Kidney (tissue), 13 donors: ENCODE measurements at regions not wholly inside any gene's neighbourhood (a gene's known extent, or its start where the extent isn't known, plus 50 kb on each side); places are given as distances from the start of the nearest gene placed in this dataset.
A peak's percentile ranks its signal among the peaks of the same experiment; 100 is the strongest.

Experiments used
- DNase-seq, 5 donors: peaks; one replicate each; pipeline ENCODE4 v3.0.0-alpha.2; 2013 to 2020
- FAIRE-seq: peaks from 2 replicates; lab custom pipeline; 2012; peaks lifted over from hg19 to GRCh38; lab: Jason Lieb, UNC
- H3K27ac ChIP-seq, 2 donors: one replicate each; pipeline ENCODE4 v1.7.0; 2013; ENCODE audit warnings: low read depth in 2 of 2, low read length in 2 of 2, inconsistent platforms in 1 of 2
- H3K27me3 ChIP-seq: one replicate; pipeline ENCODE4 v1.7.1; 2013; ENCODE audit warnings: low read length, inconsistent platforms; ENCODE audit not compliant: control insufficient read depth, insufficient read depth
- H3K36me3 ChIP-seq, 3 donors: one replicate each; pipeline versions ENCODE4 v1.7.0 to v1.7.1; 2013; ENCODE audit warnings: low read length in 3 of 3, control low read depth in 1 of 3, inconsistent platforms in 1 of 3; ENCODE audit not compliant: insufficient read depth in 3 of 3, control insufficient read depth in 2 of 3
- H3K4me1 ChIP-seq, 3 donors: one replicate each; pipeline versions ENCODE4 v1.7.0 to v1.7.1; 2013; ENCODE audit warnings: low read length in 3 of 3, inconsistent platforms in 1 of 3, low read depth in 1 of 3; ENCODE audit not compliant: control insufficient read depth in 2 of 3, insufficient read depth in 2 of 3
- H3K4me3 ChIP-seq, 3 donors: one replicate each; pipeline versions ENCODE4 v1.7.0 to v1.8.1; 2013; ENCODE audit warnings: low read length in 3 of 3, control low read depth in 1 of 3, inconsistent platforms in 1 of 3
- H3K9ac ChIP-seq, 3 donors: one replicate each; pipeline versions ENCODE4 v1.7.0 to v1.7.1; 2013; ENCODE audit warnings: low read length in 3 of 3, control low read depth in 1 of 3, inconsistent platforms in 1 of 3
- H3K9me3 ChIP-seq, 3 donors: one replicate each; pipeline versions ENCODE4 v1.7.0 to v1.7.1; 2013; ENCODE audit warnings: low read length in 3 of 3, control low read depth in 1 of 3, inconsistent platforms in 1 of 3; ENCODE audit not compliant: control insufficient read depth in 2 of 3, insufficient read depth in 1 of 3
- intact Hi-C: fragments of 100-400 bp; cut with DNase I; formaldehyde crosslinking; loops from one replicate; pipeline ENCODE4 v1.11.1; 2022
- TF ChIP-seq, protein P1 (sequence below): IDR thresholded peaks from 3 replicates; pipeline ENCODE4 v1.5.1; 2012; ENCODE audit warnings: mild to moderate bottlenecking, moderate library complexity, borderline replicate concordance; ENCODE audit not compliant: insufficient read depth; ENCODE audit errors: extremely low read depth
- donor health status: control.
- donor health status: control.
- donor health status: control.
- donor health status: control.
- donor health status: control.
- donor health status: DM: yes; HTN: yes; CAD: no.
- donor health status: Normal renal cell carcinoma (clear cell type).

DNA sequence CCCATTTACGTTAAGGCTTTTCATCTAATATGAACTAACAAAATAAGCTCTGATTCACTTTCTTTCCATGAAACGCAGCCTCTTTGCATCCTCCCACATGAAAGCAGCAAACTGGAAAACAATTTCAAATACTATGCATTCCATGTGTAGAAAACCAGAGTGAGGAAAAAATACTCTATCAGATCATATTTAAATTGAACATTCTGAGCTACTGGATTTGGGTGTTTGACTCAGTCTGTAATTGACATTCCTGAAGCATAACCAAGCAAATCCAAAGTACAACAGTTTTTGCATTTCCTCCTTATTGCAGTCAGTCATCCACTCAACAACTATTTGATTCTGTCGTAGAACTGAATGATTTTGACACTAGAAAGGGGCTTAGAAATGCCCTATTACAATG is 399.1 kb upstream of the NMUR2 start:
- TF ChIP-seq, protein P1, sequence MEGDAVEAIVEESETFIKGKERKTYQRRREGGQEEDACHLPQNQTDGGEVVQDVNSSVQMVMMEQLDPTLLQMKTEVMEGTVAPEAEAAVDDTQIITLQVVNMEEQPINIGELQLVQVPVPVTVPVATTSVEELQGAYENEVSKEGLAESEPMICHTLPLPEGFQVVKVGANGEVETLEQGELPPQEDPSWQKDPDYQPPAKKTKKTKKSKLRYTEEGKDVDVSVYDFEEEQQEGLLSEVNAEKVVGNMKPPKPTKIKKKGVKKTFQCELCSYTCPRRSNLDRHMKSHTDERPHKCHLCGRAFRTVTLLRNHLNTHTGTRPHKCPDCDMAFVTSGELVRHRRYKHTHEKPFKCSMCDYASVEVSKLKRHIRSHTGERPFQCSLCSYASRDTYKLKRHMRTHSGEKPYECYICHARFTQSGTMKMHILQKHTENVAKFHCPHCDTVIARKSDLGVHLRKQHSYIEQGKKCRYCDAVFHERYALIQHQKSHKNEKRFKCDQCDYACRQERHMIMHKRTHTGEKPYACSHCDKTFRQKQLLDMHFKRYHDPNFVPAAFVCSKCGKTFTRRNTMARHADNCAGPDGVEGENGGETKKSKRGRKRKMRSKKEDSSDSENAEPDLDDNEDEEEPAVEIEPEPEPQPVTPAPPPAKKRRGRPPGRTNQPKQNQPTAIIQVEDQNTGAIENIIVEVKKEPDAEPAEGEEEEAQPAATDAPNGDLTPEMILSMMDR: no peak
- no peak overlapping the region for H3K4me3 ChIP-seq
- H3K9me3 ChIP-seq: no peaks in the 10 kb centered on the region
- no peaks in the 10 kb centered on the region for H3K27me3 ChIP-seq
- H3K27ac ChIP-seq: no peak overlapping the region
- FAIRE-seq (no peak), DNase-seq (peak in 2 of 5 donors; percentile 51 to 61)
- intact Hi-C loops: no loop called here
- no peak overlapping the region for H3K9ac ChIP-seq
- H3K36me3 ChIP-seq: no peaks in the 10 kb centered on the region
- no peaks in the 10 kb centered on the region for H3K4me1 ChIP-seq

DNA sequence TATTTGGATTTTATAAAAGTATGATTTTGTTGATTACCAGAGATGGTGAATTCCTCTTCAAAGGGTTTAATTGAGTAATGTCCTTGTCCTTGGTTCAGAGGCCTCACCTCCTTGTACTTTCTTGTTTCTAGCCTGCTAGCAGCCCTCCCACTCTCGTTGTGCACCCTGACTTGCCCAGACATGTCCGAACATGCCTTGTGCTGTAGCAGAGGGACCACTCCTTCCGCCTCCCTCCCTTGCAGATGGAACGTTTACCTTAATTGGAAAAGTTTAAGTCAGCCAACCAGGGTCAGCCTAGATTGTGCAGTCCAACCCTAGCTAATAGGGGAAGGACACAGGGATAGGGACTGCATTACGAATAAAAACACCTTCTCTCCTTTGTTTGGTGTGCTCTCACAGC is 406.9 kb upstream of the NMUR2 start:
- FAIRE-seq (no peak), DNase-seq (no peak)
- H3K4me3 ChIP-seq: no peak overlapping the region
- intact Hi-C loops: no loop called here
- no peak overlapping the region for H3K9ac ChIP-seq
- TF ChIP-seq, protein P1: no peak
- no peaks in the 10 kb centered on the region for H3K9me3 ChIP-seq
- no peaks in the 10 kb centered on the region for H3K4me1 ChIP-seq
- no peak overlapping the region for H3K27ac ChIP-seq
- H3K36me3 ChIP-seq: no peaks in the 10 kb centered on the region
- H3K27me3 ChIP-seq: no peaks in the 10 kb centered on the region

DNA sequence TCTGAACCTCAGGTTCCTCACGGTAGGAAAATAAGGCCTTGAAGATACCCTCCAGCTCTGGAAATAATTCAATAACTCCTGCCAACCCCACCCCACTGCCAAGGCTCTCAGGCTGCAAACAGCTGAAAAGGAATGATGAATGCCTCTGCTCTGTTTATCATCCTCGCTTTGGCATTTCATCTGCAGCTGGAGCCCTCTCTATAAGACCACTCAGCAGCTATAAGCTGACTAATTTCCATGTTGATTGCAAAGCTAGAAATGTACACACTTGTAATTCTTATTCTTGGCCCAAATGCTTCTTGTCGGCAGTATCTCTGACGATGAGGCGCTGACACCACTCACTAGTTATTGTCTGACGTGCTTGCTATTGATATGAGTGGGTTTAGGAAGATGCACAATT is 408.4 kb upstream of the NMUR2 start:
- TF ChIP-seq, protein P1: no peak
- no peak for FAIRE-seq

DNA sequence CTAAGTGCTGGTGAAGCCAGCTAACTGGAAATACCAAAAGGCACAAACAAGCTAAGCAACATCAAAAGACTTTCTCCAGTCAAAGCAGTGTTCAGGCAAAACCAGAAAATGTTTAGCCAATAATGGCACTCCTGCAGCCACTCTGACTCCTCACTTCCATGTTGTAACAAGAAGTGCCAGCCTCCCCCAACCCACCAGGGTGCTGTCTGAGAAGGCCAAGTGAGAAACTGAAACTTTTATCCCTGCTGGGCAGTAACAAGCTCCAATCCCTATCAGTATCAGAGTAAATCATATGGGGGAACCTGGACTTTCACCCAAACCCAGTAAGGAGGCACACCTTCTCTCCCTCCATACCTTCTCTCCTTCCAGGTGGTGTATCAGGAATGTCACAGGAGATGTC is 414.8 kb upstream of the NMUR2 start:
- FAIRE-seq: no peak
- no peak overlapping the region for H3K9ac ChIP-seq
- H3K27ac ChIP-seq: no peak overlapping the region
- H3K9me3 ChIP-seq: no peaks in the 10 kb centered on the region
- no peak overlapping the region for H3K4me3 ChIP-seq
- no peak for DNase-seq
- H3K36me3 ChIP-seq: no peaks in the 10 kb centered on the region
- TF ChIP-seq, protein P1: no peak
- intact Hi-C loops: no loop called here
- no peaks in the 10 kb centered on the region for H3K27me3 ChIP-seq
- no peaks in the 10 kb centered on the region for H3K4me1 ChIP-seq

More for the DNA sequence above, 408.4 kb upstream of the NMUR2 start:
- no peaks in the 10 kb centered on the region for H3K27me3 ChIP-seq
- H3K27ac ChIP-seq: no peak overlapping the region
- DNase-seq: no peak
- H3K36me3 ChIP-seq: no peaks in the 10 kb centered on the region
- no peak overlapping the region for H3K4me3 ChIP-seq
- H3K9ac ChIP-seq: no peak overlapping the region
- no peaks in the 10 kb centered on the region for H3K4me1 ChIP-seq
- intact Hi-C loops: no loop called here
- no peaks in the 10 kb centered on the region for H3K9me3 ChIP-seq
